ENCODE measurements at regions not wholly inside any gene's neighbourhood (a gene's known extent, or its start where the extent isn't known, plus 50 kb on each side); places are given as distances from the start of the nearest gene placed in this dataset.
A peak's percentile ranks its signal among the peaks of the same experiment; 100 is the strongest.

GRCh38 chr1:187956975-187957374 lies 1128.2 kb downstream of the PLA2G4A start:
- Histone ChIP-seq H3K4me1 (ENCODE audit: control insufficient read depth in 4 of 4, insufficient read depth in 4 of 4, low read length in 3 of 4) (peaks cover 0 to 8% (median 1%) of the 10 kb centered on the region in 4 donors), H3K9ac (ENCODE audit: low read depth in 1 of 2, low read length in 2 of 2) (no peak overlapping the region), H3K27ac (ENCODE audit: low read depth in 1 of 2, low read length in 2 of 2) (no peak overlapping the region), H3K4me3 (ENCODE audit: low read depth in 1 of 3, low read length in 3 of 3) (no peak overlapping the region), H3K27me3 (ENCODE audit: control insufficient read depth in 4 of 4, insufficient read depth in 4 of 4, low read length in 3 of 4) (no peaks in the 10 kb centered on the region), H3K36me3 (ENCODE audit: control insufficient read depth in 4 of 4, insufficient read depth in 3 of 4, low read depth in 1 of 4, low read length in 3 of 4) (no peaks in the 10 kb centered on the region), H3K9me3 (ENCODE audit: control insufficient read depth in 4 of 4, low read length in 3 of 4) (no peaks in the 10 kb centered on the region)
- DNase-seq (ENCODE audit: low spot score), result no peak
- TF ChIP-seq TAF1 (conservative IDR thresholded peaks at IDR 0.05) (no peak), ZBTB33 (IDR thresholded peaks at IDR 0.05) (no peak), ATF3 (IDR thresholded peaks at IDR 0.05) (no peak), HNF4A (conservative IDR thresholded peaks at IDR 0.05) (no peak), FOXA2 (IDR thresholded peaks at IDR 0.05) (no peak), RXRA (IDR thresholded peaks at IDR 0.05) (no peak), MAX (IDR thresholded peaks at IDR 0.05) (no peak), EGR1 (IDR thresholded peaks at IDR 0.05; ENCODE audit: low read depth in 2 of 2) (no peak), RAD21 (IDR thresholded peaks at IDR 0.05) (no peak), GABPA (IDR thresholded peaks at IDR 0.05 in 1 of 2, conservative IDR thresholded peaks at IDR 0.05 in 1 of 2) (no peak), FOXA1 (IDR thresholded peaks at IDR 0.05) (no peak), HNF4G (IDR thresholded peaks at IDR 0.05) (no peak), NR2F2 (IDR thresholded peaks at IDR 0.05) (no peak), YY1 (IDR thresholded peaks at IDR 0.05) (no peak), SP1 (IDR thresholded peaks at IDR 0.05) (no peak), JUND (IDR thresholded peaks at IDR 0.05) (no peak), REST (IDR thresholded peaks at IDR 0.05) (no peak)
- 72% methylated on average over 3 of the region's 3 CpGs for WGBS

- Histone ChIP-seq H3K9me3 (ENCODE audit: control insufficient read depth in 4 of 4, low read length in 3 of 4) (no peaks in the 10 kb centered on the region), H3K4me1 (ENCODE audit: control insufficient read depth in 4 of 4, insufficient read depth in 4 of 4, low read length in 3 of 4) (peaks cover 0 to 8% (median 1%) of the 10 kb centered on the region in 4 donors), H3K4me3 (ENCODE audit: low read depth in 1 of 3, low read length in 3 of 3) (no peak overlapping the region), H3K27ac (ENCODE audit: low read depth in 1 of 2, low read length in 2 of 2) (no peak overlapping the region), H3K36me3 (ENCODE audit: control insufficient read depth in 4 of 4, insufficient read depth in 3 of 4, low read depth in 1 of 4, low read length in 3 of 4) (no peaks in the 10 kb centered on the region), H3K27me3 (ENCODE audit: control insufficient read depth in 4 of 4, insufficient read depth in 4 of 4, low read length in 3 of 4) (no peaks in the 10 kb centered on the region), H3K9ac (ENCODE audit: low read depth in 1 of 2, low read length in 2 of 2) (no peak overlapping the region)
- 47% methylated on average over 6 of the region's 6 CpGs for WGBS
- TF ChIP-seq REST (IDR thresholded peaks at IDR 0.05), result no peak
- peak; percentile 6 to 43 for TF ChIP-seq HNF4A (conservative IDR thresholded peaks at IDR 0.05)
- no peak for DNase-seq (ENCODE audit: low spot score)
Observed at GRCh38 chr1:187958207-187958606, 1129.5 kb downstream of the PLA2G4A start.

All from liver (tissue), 7 donors.